ENCODE measurements at regions not wholly inside any gene's neighbourhood (a gene's known extent, or its start where the extent isn't known, plus 50 kb on each side); places are given as distances from the start of the nearest gene placed in this dataset.
"Not testable (repeated sequence)": the region's sequence is repeated elsewhere in the genome, so short reads cannot be mapped to it uniquely, and the experiment has no call there.

DNA sequence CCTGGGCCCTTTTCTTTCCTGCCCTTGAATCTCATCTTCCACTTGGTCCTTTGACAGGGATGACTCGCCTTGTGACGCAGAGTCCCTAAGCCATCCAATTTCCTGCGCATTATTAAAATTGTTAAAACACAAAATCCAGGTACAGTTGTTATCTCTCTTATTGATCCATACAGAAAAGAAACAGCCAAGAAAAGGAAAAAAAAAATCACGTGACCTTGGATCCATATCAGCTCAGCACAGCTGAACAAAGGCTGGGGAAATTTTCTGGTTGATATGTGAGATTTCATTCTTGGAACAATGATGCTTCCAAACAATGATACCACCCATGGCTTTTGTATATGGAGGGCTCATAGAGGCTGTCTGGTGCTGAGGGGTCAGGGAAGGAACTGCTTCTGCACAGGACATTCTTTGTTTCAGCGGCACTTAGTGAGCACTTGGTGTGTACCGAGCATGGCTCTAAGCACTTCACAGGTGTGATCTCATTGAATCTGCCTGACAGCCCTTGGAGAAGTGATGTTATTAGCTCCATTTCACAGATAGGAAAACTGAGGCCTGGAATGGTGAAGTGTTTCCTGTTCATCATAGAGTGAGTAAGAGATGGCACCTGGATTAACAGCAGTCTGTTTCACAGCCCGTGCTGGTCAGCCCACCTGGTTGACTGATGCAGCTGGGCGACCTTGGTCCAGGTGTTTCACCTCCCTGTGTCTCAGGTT, 155.0 kb upstream of the SULF2 start:
- no peak for DNase-seq

DNA sequence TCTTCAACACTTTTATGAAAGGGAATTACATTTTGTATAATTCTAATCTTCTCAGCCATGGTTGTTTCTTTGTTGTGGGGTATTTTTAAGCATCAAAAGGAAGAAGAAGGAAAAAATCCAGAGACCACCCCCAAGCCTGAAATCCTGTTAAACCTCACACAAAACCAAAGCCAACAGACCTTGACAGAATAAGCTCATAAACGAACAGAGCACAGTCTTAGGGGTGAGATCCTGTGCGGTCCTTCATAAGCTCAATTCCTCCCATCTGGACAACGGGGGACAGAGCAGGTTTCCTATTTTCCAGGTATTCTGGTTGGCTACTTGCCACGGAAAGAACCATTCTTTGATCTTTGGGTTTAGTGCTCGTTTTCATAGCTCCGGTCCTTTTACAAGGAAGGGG, 151.3 kb upstream of the SULF2 start:
- DNase-seq: no peak

DNA sequence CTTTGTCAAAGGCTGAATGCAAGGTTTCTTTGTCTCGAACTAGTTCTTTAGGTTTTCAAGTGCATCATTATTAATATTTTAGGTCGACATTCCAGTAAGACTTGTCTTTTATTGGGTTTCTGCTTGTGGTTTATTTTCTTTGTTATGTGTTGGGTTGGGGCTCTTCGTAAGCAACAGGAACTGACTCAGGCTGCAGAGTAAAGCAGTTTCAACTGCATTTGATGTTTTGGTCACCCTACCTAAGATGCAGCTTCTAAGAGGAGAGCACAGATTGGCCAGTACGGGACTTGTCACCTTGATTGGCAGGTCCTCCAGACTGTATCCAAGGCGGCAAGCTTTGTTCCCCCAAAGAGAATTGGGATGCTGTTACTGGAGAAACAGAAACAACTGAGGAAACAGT, 149.5 kb upstream of the SULF2 start:
- DNase-seq: no peak

DNA sequence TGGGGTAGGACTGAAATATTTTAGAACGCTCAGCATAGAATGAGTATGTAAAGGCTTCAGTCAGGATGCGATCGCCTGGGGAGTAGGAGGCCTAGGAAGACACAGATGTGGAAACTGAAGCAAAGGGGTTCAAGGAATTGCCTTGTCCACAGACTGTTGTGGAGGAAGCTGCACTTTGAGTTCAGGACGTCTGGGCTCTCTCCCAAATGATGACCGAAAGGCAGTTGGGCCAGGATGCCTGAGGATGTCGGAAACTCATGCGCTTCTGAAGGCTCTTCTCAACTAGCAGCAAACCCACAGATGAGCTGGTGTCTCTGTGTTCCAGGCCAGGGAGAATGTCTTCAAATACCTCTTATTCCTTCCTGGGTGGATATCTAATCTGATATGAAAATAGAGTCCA, 146.2 kb upstream of the SULF2 start:
- no peak for DNase-seq

DNA sequence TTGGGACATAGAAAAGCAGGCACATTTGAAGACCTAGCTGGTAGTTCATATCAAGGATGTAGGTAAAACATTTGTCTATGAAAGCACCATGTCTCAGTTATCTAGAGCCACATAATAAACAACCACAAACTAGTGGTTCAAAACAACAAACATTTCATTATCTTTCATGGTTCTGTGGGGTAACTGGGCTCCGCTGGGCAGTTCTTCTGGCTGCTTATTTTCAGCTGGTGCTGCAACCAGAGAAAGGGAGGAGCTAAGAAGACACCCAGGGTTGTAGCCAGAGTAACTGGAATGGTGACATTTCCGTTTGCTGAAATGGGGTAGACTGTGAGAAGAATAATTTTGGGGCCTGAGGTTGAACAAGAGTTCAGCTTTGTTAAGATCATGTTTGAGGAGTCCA, 145.7 kb upstream of the SULF2 start:
- DNase-seq: no peak

DNA sequence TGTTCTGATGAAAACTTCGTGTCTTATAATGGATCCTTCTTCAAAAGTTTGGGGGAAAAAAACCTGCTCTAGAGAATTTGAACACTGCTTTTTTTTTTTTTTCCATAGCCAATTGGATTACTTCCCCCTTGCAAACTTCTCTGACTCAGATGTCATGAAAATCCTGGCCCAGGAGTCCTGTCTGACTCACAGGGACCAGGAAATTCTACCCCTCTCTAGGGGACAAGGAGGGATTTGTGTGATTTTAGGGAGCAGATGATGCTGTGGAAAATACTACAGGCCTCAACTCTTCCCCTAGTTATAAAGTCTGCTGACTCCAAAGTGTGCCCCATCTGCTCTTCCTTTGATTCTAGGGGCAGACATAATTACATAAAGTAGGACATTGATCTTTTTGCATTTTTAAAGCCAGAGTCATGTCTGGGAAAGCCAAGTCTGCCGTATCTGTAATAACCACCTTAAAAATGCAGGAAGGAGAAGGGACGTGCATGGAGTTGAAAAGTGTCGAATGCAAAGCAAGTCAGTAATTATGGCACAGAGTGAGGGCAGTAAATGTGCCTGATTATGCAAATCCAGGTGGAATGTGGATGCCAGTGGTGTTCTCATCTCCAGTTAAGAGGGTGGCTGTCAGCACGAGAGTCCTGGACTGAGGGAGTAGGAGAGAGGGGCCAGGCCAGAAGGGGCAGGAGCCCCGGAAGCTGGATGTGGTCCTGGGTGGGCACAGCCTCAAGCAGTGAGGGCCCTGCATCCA, 144.3 kb upstream of the SULF2 start:
- no peak for DNase-seq

DNA sequence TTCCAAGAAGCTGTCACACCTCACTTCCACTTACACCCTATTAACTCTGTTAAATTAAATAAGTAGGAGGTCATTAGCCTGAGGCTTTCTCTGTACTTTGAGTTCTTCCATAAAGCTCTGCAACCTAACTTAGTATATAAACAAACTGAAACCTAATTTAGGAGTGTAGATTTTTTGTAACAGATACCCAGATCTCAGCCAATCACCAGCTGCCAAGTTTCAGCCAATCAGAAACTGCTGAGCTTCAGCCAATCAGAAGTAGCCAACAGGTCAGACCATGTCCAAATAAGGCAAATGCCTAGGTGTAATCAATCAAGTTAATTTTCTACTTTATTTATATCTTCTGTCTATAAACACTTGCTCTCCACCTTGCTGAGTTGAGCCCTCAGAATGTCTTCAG, 142.7 kb upstream of the SULF2 start:
- no peak for DNase-seq

DNA sequence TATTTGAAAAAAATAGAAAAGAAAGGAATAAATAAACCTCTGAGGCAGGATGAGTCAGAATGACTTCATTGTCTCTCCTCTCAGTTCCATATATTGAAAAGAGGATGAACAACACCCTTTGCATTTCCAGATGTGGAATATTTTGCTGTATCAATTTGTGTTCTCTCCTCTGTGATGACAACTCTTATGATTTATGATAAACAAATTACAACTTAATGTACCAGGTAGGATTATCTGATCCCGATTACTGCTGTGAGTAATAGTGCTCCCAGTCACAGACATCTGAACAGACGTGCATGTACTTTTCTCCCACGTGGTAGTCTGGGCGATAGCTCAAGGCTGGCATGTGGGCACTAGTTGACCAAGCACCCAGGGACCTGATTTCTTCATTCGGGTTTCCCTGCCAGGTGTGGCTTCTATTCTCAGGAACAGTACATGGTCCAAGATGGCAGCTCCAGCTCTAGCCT, 142.1 kb upstream of the SULF2 start:
- DNase-seq: no peak

DNA sequence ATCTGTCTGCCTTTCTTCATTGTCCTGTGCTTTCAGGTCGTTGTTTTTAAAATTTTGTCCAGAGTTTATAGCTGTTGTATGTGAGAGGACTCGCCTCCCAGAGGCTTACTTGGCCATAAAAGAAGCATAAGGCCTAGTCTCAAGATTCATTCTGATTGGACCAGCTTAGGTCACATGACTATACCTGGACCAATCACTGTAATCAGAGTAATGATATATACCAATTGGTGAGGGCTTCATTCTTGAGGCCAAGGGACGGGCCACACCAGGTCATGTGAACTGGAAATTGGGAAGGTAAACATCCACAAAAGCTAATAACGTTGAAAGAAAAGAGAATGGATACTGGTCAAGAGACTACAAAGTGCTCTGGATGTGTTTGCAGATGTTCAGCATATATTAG, 141.4 kb upstream of the SULF2 start:
- DNase-seq: no peak

DNA sequence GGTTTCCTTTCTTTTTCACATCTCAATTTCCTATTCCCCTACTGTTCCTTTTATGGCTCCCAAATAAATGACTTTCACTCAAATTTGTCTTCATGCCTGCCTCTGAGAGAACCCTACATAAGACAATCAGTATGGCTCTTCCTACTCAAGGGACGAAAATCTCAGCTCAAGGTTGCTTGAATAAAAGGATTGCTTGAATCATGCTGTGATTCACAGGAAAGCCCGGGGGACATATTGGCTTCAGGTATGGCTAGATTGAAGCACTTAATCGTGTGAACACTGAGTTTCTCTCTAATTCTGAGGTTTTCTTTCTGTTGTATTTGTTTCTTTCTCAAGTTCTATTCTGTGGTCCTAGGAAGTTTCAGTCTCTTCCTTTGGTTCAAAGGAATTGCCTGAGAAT, 140.3 kb upstream of the SULF2 start:
- no peak for DNase-seq

DNA sequence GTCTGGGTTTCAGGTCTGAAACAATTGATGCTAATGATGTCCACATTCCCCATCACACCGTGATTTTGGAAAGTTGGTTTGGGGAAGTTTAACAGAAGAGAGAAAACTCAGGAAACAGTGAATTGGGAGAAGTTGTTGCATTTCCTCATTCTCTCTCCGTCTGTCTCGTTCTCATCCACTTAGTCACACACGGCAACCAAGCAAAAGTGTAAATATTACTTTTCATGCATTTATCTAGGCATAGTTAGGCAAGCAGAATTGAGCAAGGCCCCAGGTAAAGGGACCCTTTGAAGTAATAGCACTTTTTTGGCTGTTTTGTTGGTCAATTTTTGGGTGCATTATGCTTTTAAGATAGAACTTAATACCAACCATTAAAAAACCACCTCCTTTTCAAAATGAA, 137.0 kb upstream of the SULF2 start:
- DNase-seq: no peak

DNA sequence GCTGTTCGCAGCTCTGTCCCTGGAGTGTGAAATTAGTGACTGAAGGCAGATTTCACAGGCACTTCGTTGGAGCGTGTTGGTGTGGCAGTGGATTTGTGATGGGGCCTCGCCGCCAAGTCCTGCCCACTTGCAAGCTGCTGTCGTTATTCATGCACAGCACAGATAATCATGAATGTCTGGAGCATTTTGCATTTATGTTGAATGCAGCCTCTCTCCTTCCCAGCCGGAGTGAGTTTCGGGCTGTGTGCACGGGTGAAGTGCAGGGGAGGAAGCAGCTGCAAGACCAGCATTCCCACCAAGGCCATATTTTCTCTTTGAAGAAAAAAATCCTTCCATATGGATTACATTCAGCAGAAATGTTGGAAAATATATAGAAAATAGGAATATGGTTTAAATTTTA, 136.5 kb upstream of the SULF2 start:
- DNase-seq: not testable (repeated sequence)

DNA sequence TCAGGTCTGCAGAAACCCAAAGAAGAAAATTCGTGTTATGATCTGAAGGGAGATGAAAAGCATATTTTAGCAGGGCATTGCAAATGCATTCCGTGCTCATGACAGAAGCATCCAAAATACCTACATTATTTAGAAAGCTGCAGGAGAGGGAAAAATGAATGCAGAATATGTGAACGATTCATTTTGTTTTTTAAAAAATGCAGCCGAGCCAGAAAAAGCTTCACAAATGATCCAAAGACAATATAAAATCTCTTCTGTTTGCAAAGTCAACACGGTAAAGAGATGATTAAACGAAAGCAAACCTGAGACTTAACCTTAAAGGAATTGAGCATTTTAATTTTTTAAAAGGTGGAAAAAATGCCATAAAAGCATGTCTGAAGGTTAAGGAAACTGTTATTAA, 136.1 kb upstream of the SULF2 start:
- no peak for DNase-seq

DNA sequence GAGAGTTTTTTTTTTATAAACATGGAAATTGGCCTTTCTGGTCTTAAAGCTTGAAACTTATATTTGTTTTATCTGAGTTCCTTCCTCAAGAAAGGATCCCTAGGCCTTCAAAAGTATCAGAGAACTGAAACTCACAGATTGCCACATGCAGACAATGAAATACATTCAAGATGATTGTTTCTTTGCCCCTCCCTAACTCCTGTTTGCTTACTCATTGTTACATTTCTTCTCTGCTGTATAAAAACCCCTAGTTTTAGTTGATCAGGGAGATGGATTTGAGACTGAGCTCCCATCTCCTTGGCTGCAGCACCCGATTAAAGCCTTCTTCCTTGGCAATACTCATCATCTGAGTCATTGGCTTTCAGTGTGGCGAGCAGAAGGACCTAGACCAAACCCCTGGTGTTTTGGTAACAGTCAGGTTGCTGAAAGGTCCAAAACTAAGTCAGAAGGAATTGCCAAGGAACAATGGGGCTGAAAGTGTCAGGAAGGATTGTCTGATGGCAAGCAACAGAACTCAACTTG, 132.3 kb upstream of the SULF2 start:
- DNase-seq: no peak

DNA sequence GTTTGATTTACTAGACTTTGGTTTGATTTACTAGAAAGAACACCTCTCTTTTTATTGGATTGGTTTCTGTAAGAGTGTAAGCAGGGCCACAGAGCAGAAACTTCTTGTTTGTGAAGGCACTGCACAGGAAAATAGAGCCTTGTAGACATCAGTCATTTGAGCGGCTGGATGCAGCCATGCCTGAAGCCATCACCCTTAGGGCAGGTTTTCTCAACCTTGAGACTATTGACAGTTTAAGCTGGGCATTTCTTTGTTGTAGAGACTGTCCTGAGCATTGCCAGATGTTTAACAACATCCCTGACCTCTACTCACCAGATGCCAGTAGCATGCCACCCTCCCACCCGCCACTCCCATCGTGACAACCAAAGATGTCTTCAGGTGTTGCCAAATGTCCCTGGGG, 130.2 kb upstream of the SULF2 start:
- no peak for DNase-seq

DNA sequence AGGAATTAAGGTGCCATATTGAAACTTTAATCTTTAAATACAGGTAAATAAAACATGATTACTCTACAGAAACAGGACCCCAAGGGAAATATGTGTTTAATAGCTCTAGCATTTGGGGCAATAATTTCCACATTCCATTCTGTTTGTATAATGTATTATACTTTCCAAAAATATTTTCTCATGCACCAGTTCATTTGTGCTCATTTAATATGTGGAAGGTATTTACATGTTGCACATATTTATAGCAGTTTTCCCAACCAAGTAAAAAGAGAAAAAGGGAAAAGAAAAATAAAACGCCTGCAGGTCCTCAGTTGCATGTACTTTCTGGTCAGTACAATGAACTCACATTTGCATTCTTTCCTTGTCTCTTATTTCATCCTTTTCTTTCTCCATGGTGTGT, 129.5 kb upstream of the SULF2 start:
- DNase-seq: no peak

DNA sequence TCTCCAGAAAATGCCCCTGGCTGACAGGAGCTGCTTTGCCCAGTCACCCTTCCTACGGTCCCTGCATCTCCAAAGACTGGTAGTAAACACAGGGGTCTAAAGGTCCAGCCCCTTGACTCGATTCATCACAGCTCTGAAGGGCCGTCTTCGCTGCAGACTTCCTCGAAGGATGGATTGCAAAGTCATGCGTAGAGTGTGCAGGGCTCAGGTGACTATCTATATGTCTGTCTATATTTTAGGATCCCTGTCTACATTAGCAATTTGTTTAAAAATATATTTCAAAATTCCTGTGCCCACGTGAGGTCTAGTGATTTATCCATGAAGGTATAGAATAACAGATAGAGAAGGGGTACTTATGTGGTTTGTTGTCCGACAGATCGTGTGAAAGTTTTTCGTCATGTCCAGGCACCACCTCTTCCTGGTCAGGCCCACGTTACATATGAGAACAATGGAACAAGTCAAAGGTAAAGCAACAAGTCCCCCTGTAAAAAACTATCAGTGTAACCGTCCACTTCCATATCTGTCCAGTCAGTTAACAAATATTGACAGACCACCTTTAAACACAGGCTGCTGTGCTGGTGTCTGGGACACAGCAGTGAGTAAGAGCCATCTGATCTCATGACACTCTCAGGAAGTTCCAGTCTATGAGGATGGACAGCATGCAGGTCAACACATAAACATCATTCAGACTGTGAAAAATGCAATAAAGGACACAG, 127.7 kb upstream of the SULF2 start:
- DNase-seq: not testable (repeated sequence)

DNA sequence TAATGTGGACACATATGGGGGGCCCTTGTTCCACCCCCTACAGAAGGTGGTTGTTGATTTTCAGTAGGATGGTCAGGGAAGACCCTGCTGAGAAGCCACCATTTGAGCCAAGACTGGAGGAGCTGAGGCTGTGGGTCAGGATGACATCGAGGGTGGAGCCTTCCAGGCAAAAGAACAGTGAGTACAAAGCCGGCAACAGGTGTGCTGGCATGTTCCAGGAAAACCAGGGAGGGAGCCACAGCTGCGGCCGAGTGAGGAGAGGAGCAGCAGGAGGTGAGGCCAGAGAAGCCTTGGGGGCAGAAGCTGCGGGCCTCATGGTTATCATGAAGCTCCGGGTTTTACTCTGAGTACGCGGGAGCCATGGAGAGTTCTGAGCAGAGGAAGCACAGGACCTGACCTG, 126.9 kb upstream of the SULF2 start:
- DNase-seq: not testable (repeated sequence)

DNA sequence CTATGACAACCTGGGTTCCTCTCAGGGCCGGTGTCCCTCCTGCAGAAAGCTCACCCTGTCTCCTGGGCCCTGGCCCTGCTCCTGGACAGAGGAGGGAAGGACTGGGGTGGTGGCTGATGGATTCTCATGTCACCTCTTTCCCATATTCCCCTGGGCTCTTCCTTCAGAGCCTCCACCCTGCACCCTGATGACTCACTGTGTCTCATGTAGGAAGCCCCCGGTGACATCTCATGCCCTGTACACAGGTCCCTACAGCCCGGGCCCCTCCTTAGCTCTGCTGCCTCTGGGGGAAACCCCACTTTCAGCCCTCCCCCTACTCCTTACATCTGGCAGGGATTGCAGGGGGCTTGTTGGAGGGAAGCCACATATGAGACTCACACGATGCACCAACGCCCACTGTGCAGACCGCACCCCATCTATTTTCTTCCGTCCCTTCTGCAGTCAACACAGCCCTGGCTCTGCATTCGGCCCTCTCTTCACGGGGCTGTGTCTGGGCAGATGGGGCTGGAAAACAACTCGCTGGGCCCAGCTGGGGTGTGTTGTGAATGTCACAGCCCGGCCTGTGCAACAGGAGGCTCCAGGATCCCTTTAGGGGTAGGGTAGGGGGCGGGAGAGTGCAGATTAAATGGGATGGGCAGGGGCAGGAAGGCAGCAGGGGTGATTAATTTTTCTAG, 124.6 kb upstream of the SULF2 start:
- DNase-seq: not testable (repeated sequence)

DNA sequence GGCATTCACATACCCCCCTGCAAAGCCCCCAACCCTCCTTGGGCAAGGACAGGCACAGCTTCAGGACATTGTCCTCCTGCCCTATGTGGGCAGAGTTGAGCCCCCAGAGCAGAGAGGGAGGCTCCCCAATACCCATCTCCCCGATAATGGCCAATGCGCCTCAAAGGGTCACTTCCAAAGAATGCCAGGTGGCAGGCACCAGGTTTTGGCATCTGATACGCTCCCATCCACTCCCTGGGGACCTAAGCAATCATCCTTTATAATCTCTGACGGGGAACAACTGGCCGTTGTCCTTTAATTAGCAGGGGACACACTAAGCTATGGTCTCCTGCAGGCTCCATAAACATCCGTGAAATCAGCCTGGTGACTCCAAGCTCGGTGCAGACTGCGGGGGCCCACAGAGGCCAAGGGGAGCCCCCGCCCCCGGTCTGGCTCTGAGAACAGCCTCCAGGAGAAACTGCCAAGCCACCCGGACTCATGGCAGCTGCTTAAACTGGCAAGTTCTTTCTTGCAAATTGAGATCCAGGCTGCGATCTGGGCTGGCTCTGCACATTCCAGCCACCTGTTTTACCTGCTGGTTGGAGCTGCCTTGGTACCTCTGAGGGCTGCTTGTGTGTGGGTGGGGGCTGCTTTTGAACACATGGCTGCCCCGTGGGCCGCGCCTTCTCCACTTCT, 123.2 kb upstream of the SULF2 start:
- DNase-seq: not testable (repeated sequence)

DNA sequence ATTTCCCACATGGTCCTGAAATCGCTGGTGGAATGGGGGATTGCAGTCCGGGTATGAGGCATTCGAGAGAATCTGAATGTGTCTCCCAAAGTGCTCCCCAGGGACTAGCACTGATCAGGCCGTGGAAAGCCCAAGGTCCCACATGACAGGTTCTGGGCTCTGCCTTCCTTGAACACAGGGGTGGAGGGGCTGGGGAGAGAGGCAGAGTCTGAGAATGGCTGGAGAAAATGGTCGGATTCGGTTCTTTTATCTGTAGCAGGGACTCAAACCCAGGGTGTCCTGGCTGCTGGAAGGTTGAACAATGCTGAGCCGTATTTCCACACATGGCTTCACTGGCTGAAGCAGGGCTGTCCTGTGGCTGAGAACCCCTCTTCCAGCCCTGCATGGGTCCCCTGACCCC, 122.7 kb upstream of the SULF2 start:
- DNase-seq: not testable (repeated sequence)

DNA sequence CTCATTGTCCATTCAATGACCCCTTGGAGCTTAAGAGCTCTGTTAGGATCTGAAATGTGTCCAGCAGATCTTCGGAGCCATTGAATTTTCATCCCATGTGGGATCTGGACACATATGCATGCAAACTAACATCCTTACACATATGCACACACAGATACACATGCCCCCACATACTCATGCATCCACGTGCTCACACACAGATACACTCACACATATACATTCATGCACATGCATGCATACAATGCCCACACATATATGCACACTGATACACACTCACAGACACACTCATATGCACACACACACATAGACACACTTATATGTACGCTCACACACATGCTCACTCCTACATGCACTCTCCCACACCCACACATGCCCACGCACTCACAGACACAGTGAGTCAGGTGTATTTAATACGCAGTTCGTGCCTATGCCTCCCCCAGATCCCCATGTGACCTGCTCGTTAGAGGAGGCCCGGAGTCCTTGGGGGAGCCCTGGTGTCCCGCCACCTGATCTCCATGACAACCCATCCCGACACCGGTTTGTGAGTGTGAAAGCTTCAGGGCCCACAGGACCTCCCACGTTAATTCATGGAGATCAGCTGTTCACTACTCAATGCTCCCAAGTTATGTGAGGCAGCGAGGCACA, 121.9 kb upstream of the SULF2 start:
- no peak for DNase-seq

All from activated CD4-positive, alpha-beta T cell treated with anti-CD3 and anti-CD28 coated beads, Interleukin-2, amount 50 U/mL, for 16 hours (primary cell).